GM21360 (cell line): ENCODE measurements at regions not wholly inside any gene's neighbourhood (a gene's known extent, or its start where the extent isn't known, plus 50 kb on each side); places are given as distances from the start of the nearest gene placed in this dataset.
"Not testable (repeated sequence)": the region's sequence is repeated elsewhere in the genome, so short reads cannot be mapped to it uniquely, and the experiment has no call there.

Source experiments
- ATAC-seq: cut with Tn5 transposase; IDR thresholded peaks from one replicate; pipeline ENCODE4 v1.9.1; 2021; ENCODE audit warnings: mild to moderate bottlenecking, moderate library complexity; ENCODE audit not compliant: unreplicated experiment

- no peak for ATAC-seq
Measured at GRCh38 chr18:51447351-51448342, 250.2 kb upstream of the MEX3C start.

DNA sequence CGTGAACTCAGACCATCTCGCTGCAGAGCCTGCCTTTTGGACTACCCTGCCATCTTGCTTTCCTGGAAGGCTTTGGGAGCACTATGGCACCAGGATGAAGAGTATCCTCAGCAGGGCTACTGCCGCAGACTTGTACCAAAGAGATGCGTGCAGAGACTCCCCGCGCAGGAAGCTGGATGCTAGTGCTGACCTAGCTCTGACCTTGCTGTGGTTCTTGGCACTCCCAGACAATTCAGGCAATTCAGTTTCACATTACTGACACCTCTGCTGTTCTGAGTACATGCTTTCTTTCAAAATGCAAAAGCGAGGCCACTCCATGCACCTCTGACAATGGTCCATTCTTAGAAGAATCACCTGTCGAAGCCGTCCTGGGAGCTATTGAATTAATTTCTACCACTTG lies 251.5 kb upstream of the MEX3C start:
- no peak for ATAC-seq

DNA sequence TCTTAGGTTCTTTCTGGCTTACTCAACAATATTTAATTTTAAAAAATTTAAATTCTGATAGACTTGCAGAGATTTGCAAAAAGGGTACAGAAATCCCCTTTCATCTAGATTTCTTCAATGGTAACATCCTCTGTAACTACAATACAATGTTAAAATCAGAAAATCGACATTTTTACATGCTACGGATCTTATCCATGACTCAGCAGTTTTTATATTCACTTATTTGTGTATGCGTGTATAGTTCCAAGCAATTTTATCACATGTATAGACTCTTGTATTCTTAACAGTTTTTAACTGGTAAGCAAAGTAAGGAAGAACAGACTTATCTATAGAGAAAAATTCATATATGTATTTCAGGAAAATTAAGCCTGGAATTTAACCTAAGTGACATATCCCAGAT lies 256.1 kb upstream of the MEX3C start:
- ATAC-seq, result no peak

- ATAC-seq, result no peak
Measured at GRCh38 chr18:51458861-51459260, 261.4 kb upstream of the MEX3C start.

GRCh38 chr18:51461956-51462355 lies 264.5 kb upstream of the MEX3C start:
- ATAC-seq, result no peak

- no peak for ATAC-seq
Measured at GRCh38 chr18:51463483-51464136, 266.1 kb upstream of the MEX3C start.

DNA sequence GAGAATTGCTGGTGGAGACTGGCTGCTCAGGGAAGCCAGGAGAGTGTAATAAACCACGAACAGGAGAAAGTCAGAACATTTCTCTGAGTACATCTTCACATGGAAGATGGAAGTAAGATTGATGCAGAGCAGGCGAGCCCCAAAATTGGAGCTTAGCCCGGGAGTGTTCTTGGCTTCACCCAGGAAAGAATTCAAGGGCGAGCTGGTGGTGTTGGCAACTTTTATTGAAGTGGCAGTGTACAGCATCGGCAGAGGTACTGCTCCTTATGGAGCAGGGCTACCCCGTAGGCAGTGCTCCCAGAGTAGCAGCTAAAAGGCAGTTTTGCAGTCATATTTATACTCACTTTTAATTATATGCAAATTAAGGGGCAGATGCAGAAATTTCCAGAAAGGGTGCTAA lies 281.4 kb upstream of the MEX3C start:
- ATAC-seq, result no peak

DNA sequence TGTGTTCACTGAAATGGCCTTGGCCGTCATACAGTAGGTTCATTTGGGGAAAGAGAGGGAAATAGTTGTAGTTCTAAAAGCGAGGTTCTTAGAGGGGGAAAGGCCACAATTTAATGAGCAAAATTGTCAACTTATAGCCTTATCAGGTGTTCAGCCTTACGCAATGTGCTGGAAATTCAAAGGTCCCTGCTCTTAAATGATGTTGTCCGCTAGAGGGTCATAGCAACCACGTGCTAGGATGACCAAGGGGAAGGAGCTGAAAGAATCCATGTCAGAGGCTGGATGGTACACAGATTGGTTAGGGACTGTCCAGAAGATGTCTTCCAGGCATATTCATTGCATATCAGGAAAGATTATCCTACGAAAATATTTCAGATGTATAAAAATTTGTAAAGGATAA lies 282.3 kb upstream of the MEX3C start:
- ATAC-seq, result no peak

DNA sequence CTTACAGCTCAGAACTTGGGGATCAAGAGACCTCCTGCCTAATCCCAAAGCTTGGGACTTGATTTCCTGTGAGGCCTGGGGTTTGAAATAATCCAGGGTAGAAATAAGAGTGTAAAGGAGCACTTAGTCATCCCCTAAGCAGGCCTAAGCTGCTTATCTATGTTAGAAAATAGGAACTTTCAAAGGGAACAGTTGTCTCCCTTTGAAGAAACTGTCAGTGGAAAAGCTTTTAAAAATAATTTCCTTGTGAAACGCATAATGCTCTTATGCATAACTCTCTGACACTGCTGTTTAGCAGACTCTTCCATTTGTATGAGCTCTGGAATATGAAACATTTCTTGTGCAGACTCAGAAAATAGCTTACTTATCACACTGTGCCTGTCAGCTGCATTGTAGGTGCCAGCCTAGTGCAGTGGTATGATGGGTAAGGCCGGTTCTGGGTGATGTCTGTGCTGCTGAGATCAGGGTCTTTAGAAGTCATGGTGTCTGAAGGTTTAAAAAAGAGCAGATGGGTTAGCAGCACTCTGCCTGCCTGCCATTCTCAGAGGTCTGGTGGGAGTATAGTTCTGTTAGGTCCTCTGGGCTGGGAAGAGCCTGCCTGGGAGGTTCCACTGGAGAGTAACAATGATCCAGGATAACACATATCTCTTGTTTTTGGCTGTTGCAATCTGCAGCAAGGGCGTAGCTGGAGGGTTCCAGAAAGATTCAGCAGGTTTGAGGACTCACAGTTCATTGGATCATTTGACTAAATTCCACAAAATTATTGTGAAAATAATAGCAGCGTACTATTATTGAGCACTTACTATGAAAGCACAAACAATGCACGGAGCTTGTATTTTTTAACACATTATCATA lies 283.2 kb upstream of the MEX3C start:
- ATAC-seq, result no peak

GRCh38 chr18:51486735-51487366 lies 289.4 kb upstream of the MEX3C start:
- ATAC-seq, result no peak

DNA sequence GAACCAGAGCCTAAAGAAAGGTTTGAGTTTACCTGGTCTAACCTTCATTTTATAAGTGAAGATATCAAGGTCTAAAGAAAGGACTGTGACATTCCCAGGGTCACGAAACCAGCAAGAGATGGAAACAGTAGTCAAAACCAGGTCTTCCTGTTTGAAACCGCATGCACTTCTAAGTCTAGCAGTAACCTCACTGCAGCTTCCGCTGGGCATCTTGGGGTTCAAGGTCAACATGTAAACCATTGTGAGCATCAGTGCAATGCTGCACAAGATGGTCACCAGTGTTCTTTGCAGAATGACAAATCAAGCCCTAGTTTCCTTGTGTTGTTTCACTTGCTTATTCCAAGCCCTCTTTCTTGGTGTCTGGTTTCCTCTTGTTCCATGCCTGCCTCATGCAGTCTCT lies 292.9 kb upstream of the MEX3C start:
- no peak for ATAC-seq

DNA sequence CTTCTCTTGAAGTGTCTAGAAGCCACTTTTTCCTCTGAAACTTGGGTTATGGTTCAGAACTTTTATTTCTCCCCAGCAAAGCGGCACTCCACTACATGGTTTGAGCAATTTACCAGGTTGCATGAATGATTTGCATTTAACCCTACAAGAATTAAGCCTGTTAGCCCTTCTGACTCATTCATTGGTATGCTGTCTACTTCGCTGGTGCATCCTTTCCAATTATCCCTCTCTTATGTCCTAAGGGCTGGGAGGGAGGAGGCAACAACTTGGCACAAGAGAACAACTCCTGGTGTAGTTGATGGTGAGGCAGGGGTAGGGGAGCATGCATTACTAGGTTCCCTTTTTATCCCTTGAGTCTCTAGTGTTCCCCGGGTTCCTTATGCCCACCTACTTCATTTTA lies 293.4 kb upstream of the MEX3C start:
- no peak for ATAC-seq

- ATAC-seq, result no peak
Measured at GRCh38 chr18:51491678-51492372, 294.3 kb upstream of the MEX3C start.

DNA sequence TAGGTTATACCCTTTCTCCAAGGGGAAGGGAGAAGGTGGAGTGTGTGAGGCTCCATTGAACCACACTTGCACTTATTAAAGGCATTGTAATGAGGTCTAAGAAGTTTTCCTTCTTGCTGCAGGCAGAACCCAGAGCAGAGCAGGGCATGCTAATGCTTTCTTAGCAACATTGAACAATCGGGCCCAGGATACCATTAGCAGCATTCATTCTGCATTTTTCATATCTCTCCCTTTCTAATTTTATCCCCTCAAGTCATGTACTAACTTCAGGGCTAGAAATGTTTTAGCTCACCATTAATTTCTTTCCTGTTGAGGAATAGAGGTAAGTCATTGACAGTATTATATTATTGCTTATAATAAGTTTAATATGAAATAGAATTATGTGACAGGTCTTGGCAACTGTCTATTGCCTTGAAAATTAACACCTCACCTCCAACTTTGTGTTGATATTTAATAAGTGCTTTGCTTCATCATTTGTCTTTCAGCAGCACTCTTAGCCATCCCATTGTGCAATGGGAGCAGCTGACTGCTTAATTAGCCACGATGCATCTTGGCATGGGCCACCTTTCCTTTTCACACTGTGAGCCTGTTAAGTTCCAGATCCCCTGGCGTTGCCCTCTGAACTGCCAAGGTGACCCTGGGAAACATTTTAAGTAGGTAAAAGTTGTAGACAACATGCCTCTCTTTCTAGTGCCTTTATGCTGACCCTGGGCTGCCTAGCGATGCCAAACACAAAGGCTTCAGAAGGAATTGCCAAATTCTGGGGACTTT lies 300.8 kb upstream of the MEX3C start:
- ATAC-seq, result no peak

GRCh38 chr18:51503351-51503750 lies 305.9 kb upstream of the MEX3C start:
- no peak for ATAC-seq

DNA sequence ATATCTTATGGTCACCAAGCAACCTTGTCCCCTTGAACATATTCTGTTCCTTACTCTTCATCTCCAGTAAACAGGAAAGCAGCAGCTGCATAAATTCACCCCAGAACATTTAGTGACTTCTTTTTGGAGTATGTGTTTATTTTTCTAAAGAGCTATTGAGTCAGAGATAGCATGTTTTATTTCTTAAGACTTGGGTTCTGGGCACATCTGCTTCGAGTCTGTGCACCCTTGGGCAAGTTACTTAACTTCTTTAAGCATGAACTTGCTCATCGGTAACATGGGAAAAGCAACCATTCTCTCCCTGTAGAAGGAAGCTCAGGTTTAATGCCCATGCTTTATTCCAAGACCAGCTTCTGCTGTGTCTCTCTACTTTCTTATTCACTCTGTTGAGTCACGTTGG lies 309.3 kb upstream of the MEX3C start:
- no peak for ATAC-seq

GRCh38 chr18:51508410-51508809 lies 310.9 kb upstream of the MEX3C start:
- ATAC-seq, result not testable (repeated sequence)

- no peak for ATAC-seq
Measured at GRCh38 chr18:51510020-51510419, 312.5 kb upstream of the MEX3C start.

GRCh38 chr18:51513517-51513916 lies 316.0 kb upstream of the MEX3C start:
- ATAC-seq, result no peak
